Esophagus mucosa (tissue), 1 donor: ENCODE measurements at regions not wholly inside any gene's neighbourhood (a gene's known extent, or its start where the extent isn't known, plus 50 kb on each side); places are given as distances from the start of the nearest gene placed in this dataset.
"Not testable (repeated sequence)": the region's sequence is repeated elsewhere in the genome, so short reads cannot be mapped to it uniquely, and the experiment has no call there.

ENCODE experiments used
- ATAC-seq: fragments of 200-7000 bp; cut with Tn5 transposase; one replicate; pipeline ENCODE4 v1.9.1; 2020
- donor health status: DM: yes; HTN: yes; CAD: no.

DNA sequence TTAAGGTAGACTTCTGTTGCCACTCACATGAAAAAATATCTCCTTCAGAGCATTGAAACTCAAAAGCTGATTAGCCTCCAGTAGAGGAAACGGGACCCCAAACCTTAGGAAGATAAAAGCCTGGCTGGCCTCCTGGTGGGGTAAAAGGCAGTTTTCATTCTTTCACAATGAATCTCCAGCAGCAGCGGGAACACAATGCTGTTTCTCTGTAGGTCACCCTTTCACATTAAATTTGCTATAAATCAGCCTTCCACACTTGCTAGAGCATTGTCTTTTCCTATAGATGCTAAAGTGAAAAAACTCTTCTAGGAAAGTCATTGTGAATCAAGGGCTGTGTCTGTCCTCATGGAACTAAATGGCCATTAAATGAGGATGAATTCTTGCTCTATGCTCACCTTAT lies 207.3 kb upstream of the MAGEB2 start:
- no peak for ATAC-seq

DNA sequence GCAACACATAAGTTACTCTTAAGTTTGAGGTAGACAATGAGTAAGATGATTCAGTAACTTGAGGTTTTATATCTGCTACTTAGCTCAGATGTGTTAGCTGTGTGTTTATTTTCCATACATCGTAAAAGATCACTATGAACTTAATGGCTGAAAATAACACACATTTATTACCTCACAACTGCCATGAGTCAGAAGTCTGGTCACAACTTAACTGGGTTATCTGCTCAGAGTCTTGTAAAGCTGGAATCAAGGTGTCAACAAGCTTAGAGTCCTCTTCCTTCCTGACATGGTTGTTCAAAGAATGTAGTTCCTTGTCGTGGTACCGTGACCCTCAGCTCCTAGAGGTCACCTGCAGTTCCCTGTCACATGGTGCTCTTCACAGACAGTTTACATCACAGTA lies 204.9 kb upstream of the MAGEB2 start:
- no peak for ATAC-seq

DNA sequence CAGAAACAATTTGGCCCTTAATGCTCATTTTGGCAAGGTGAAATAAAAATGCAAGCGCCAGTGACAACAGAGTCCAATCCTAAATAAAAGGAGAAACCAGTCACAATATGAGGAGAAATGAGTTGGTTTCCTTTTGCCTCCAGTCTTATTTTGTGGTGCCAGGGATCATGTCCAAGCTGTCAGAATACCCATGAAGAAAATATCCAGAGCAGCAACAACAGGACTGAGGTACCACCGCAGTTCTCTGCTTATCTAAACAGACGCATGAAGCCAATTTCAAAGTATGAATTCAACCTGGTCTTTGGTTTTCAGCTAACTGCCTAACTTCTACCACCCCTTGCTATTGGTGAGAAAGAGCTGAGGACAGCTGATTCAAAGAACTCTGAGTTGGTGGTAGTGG lies 199.9 kb upstream of the MAGEB2 start:
- no peak for ATAC-seq

DNA sequence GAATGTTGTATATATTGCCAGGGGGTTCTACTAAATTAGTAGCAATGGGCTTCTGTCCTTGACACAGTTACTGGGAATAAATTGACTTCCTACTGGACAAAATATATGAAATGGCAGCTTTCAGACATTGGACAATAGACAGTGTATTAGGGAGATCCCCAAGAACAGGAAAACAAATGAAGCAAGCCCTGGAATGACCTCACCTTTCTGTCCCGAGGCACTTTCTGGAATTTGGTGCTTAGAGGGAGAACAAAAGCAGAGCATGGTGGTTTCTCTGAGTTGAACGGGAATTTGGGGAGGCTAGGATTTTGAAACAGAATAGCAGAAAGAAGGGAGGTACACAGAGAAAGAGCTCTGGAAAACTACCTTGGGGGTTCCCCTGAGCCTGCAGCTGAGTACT lies 187.7 kb upstream of the MAGEB2 start:
- ATAC-seq: no peak

DNA sequence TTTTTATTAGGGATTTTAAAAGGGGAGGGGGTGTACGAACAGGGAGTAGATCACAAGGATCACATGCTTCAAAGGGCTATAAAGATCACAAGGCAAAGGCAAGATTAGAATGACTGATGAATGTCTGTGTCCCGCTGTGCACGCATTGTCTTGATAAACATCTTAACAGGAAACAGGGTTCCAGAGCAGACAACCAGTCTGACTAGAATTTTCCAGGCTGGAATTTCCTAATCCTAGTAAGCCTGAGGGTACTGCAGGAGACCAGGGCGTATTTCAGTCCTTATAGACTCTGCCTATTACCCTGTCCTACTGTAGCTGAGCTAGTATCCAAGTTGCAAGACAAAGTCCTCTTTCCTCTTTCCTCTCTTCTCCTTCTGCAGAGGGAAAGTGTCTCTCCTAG lies 179.0 kb upstream of the MAGEB2 start:
- not testable (repeated sequence) for ATAC-seq

DNA sequence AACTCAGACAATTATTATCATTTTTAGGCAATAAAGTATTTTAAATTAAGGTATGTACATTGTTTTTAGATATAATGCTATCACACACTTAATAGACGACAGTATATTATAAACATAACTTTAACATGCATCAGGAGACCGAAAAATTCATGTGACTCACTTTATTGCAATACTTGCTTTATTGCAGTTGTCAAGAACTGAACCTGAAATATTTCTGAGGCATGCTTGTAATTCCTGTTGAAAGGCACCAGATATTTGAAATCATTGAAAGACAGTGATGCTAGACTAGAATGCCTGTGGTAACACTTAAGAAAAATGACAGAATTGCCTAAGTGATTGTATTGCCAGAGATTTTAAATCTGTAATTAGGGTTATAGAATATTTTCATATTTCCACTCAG lies 175.6 kb upstream of the MAGEB2 start:
- no peak for ATAC-seq

DNA sequence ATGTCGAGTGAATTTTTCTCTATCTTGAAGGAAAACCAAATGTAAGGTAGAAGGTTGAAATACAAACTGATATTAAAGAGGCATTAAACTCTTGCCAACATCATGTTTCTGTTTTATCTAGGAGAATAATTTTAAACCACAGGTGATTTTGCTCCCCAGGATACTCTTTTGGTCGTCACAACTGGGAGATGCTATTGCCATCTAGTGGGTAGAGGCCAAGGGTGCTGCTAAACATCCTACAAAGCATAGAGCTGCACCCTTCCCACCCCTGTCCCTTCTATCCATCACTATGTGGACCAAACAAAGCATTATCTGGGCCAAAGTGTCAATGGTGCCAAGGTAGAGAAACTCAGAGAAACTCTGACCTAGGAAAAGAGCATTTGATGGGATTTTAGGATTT lies 154.6 kb upstream of the MAGEB2 start:
- ATAC-seq: no peak

DNA sequence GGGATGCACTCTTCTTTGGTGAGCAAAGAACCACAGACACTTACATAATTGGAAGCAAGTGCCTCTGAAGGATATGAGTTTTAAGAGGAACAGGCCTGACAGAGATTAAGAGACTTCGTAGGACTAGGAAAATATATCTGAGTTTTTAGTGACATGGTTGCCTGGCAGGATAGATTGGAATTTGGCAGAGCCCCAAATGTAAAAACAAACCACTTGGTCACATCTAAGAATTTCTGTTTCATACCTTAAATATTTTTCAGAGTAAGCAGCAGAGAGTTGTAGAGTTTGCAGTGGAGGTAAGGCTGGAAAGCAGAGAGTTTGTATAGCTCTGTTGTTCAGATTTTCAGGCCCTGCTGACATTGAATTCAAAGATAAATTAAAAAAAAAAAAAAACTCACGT lies 150.1 kb upstream of the MAGEB2 start:
- ATAC-seq: no peak

DNA sequence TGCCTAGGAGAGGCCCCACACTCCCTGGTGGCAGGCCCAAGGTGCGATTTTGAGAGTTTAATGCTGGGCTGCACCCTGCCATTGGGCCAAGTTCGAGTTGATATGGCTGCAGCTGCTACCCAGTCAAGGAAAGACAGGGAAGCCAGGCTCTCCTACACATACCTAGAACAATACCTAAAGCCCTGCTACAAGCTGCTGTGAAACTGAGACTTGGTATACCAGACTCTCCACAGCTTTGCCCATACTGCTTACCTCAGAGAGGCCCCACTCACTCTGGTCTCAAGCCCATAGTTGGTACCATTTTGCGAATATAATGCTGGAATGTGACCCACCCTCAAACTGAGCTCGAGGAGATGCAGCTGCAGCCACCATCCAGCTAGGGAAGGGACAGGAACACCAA lies 147.7 kb upstream of the MAGEB2 start:
- ATAC-seq: no peak

DNA sequence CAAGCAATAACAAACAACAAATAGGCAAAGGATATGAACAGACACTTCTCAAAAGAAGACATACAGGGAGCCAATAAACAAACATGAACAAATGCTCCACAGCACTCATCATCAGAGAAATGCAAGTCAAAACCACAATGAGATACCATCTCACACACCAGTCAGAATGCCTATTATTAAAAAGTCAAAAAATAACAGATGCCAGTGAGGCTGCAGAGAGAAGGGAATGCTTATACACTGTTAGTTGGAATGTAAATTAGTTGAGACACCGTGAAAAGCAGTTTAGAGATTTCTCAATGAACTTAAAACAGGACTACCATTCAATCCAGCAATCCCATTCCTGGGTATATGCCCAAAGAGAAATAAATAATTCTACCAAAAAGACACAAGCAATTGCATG lies 129.8 kb upstream of the MAGEB2 start:
- ATAC-seq: no peak

DNA sequence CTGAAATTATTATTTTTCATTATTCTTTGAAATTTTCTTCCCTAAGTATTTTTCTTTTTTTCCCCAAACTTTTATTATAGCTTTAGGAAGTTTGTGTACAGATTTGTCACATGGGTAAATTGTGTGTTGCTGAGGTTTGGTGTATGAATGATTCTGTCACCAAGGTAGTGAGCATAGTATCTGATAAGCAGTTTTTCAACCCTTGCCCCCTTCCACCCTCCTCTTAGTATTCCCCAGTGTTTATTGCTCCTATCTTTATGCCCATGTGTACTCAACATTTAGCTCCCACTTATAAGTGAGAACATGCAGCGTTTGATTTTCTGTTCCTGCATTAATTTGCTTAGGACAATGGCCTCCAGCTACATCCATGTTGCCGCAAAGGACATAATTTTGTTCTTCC lies 103.9 kb upstream of the MAGEB2 start:
- no peak for ATAC-seq

DNA sequence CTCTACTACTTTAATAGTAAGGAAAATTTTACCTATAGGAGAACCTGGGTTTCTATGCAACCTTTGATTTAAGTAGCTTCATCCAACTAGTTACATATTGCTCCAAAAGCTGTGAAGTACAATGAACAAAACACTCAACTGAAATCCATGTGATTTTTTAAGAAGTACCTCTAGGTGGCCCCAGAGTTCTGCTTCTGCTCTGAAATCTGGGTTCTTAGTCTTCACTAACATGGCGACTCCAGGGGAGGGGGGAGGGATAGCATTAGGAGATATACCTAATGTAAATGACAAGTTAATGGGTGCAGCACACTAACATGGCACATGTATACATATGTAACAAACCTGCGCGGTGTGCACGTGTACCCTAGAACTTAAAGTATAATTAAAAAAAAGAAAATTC lies 73.4 kb upstream of the MAGEB2 start:
- ATAC-seq: no peak

DNA sequence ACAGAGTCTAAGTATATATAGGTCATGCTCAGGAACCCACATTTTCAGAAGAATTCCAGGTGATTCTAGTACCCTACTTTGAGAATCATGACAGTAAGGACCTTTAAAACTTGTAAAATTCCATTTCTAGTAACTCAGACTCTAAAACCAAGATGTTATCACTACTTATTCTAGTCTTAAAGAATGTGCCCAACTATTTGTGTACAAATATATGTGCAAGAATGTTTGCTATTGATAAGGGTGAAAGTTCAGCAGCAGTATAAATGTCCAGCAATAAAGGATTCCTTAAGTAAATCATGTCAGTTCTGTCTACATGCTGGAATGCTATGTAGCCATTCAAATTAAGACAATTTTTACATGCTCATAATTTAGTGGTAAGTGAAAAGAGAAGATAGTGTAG lies 71.1 kb upstream of the MAGEB2 start:
- ATAC-seq: no peak

DNA sequence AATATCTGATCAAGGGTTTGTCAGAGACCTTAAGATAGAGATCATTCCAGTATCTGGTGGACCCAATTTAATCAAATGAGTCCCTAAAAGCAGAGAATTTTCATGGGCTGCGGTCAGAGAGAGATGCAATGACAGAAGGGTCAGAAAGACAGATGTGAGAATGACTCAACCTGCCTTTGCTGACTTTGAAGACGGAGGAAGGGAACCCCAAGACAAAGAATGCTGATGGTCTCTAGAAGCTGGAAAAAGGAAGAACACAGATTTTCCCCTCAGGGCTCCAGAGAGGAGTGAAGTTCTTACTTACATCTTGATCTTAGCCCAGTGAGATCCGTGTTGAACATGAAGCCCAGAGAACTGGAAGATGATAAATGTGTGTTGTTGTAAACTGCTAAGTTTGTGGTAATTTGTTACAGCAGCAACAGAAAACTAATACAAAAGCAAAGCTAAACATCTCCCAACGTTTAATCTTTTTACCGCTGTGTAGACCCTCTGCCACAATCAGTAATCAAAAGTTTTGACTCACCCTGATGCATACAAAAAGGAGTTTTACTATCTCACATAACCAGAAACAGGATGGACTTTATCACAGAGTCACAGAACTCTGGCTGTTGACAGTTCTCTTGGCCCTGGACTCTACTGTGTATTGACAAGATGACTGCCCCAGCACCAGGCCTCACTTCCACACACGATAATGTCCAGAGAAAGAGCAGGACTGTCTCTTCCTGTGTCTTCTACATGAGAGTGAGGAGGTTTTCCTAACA lies 70.2 kb upstream of the MAGEB2 start:
- no peak for ATAC-seq

DNA sequence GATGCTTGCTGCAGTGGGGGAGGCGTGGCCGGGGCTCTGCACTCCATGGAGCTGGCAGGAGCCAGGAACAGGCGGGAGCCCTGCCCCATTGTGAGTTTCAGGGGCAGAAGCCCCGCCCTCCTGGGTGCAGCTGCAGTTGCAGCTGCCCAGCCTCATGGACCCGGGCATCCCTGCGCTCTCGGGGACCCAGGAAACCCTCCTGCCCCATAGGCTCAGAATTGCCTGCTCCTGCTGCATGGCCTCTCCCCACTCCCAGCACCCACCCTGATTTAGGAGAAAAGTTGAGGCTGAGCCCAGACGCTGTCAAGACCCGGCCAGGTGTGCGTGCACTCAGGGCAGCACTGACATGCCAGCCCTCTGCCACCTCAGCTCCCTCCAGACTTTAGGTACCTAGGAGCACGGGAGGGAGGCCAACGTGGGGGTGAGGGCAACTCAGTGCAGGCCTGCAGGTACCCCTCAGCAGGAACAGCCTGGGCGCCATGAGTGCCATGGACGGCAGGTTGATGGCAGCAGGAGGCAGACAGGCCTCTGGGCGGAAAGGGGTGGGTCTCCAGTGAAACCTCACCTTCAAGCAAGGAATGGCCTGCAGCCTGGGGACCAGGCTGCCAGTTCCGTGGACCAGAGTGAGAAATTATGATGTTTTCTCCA lies 67.2 kb upstream of the MAGEB2 start:
- no peak for ATAC-seq

DNA sequence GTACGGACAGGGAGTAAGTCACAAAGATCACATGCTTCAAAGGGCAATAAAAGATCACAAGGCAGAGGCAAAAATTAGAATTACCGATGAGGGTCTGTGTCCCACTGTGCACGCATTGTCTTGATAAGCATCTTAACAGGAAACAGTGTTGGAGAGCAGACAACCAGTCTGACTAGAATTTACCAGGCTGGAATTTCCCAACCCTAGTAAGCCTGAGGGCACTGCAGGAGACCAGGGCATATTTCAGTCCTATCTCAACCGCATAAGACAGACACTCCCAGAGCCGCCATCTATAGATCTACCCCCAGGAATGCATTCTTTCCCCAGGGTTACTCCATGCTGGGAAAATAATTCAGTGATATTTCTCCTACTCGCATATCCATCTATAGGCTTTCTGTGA lies 66.2 kb upstream of the MAGEB2 start:
- ATAC-seq: not testable (repeated sequence)

DNA sequence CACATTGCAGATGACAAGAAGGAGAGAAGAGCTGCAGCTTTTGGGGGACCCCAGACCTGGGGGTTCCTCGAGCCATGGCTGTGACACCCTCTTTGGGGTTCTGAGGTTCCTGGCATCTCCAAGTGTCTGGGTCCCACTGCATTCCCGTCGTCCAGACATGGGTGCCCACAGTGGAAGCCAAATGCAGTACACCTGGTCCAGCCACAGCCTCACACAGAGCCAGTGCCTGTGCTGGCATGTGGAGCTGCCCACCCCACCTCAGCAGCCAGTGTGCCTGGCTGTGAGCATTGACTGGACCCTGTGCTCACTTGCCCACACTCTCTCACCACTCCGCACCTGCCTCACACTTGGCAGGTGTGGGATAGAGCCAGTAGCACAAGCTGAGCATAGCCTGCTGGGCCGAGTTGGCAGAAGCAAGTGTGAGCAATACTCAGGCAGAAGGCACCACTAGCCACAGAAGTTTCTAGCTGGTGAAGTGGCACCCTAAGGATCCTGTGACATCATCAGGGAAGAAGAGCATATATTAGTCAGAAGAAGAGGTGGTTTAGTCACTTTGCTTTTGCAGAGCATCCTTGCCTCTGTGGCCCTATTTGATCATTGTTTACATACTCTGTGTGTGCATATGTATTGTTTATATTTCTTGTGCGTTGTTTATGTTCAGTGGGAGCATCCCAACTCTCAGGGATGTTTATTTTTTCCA lies 65.0 kb upstream of the MAGEB2 start:
- ATAC-seq: peak; percentile 44

DNA sequence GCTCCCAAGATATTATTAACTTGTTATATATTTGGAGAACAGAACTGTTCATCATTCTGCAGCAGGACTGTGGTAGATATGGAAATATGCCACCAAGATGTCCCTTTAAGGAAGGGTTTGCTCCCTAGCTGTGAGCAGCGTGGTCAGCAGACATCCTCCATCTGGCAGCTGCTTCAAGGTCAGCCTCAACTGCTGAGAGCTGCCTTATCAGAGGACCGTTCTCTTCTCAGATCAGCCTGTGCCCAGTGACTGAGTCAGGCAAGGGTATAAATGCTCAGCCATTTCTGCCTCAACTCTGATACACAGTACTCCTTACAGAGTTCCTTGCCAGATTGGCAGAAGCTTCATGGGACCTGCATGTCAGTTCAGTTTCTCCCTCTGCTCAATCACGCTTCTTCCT lies 63.4 kb upstream of the MAGEB2 start:
- ATAC-seq: no peak

DNA sequence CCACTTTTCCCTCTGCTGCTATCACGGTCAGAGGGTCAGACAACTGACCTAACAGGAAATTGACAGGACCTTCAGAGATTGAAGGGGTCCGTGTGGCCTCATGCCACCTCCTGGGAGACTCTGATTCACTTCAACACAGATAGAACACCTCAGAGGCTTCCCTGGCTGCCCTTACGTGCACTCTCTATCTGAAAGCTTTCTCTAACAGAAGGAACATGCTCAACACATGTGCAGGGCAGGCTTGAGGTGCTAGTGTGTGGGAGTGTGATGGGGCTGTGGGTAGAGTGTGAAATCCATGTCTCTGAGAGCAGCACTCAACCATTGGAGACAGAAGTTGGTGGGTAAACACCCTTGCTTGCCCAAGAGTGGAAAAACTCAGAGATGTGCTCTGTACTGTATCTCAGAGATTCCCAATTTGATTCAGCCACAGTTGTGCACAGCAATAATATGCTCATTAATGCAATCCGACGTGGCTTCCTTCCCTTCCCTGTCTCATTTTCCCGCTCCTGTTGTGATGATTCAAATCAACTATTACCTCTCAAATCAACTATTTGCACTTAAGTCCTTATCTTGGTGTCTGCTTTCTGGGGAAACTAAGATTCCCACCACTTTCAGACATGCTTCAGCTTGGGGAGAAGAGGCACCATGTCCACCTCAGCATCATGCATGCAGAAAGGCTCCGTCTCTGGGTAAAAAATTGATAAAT lies 62.0 kb upstream of the MAGEB2 start:
- no peak for ATAC-seq

DNA sequence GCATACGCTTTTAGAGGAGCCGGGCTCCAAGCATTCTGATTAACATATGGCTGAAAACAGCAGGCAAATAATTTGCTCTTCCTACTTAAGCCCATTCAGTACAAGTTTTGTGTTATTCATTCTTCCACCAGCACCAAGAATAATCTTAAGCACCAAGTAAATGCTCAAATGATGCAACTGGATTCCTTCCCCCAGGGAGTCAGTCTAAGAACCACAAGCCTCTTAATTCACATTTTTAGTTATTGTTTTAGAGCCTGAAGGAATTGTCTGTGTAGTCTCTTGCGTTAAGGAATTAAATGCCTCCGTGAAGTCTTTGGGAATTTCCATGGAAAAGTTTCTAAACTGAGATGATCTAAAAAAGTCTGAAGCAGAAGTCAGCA lies 61.5 kb upstream of the MAGEB2 start:
- no peak for ATAC-seq

DNA sequence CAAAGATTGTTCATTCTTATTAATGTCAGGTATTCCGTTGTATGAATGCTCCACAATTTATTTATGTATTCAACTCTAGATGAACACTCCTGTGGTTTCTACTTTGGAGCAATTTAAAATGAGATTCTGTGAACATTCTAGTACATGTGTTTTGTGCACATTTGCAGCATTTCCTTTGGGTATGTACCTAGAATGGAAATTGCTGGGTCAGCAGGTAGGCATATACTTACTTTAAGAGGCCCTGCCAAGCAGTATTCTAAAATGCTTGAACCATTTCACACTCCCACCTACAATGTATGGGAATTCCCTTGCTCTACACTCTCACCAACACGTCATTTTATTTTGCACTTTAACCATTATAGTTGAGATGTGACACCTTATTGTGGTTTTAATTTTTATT lies 59.4 kb upstream of the MAGEB2 start:
- no peak for ATAC-seq

DNA sequence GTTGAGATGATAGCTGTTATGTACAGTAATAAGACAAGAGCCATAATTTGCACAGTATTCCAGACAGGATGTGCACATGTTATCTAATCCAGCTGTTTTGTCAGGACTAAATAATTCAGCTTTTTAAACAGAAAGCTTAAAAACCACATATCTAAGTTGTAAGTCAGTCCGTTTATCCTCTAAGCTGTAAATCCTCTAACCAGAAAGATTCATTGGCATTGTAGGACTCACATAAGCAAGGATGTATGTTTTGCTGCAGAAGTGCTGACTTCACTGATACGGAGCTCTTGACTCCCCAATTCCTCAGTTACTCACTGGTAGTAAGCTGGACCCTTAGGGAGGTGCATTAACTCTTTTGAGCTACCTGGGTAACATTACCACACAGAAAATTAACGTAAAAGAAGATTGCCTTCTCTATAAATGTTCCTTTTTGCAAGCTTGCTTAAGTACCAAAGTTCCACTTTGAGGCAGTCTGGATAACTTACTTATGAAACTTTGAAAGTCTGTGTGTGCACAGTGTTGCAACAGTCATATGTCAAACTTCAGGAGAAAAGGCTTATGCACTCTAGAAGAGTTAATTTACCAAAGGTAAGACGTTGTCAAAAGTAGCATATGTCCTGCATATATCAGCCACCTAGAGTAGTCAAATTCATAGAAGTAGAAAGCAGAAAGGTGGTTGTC lies 58.3 kb upstream of the MAGEB2 start:
- ATAC-seq: no peak

DNA sequence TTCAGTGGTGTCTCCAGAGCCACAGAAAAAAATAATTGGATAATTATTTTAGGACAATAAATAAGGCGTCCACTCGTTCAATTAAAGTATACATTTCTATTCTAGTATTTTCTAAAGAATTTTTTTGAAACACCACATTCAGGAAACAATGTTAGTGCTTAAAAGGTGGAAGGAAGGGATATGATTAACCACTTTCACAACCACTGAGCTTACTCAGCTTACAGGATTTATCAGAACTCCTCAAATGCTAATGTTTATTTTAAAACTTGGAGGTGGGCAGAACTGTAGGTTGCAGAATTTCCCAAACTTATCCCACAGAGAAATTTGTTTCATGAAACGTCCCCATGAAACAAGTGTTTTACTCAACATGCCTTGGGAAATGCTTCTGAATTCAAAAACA lies 54.3 kb upstream of the MAGEB2 start:
- ATAC-seq: no peak
